OCI-LY1 (cell line): ENCODE measurements at regions not wholly inside any gene's neighbourhood (a gene's known extent, or its start where the extent isn't known, plus 50 kb on each side); places are given as distances from the start of the nearest gene placed in this dataset.

ENCODE experiments used
- CTCF ChIP-seq: fragments of 200-600 bp; sonication (generic), shearing (Covaris generic); IDR thresholded peaks from 2 replicates; pipeline ENCODE4 v1.5.1; 2017; ENCODE audit warnings: mild to moderate bottlenecking, antibody characterized with exemption, low read length, moderate library complexity, mixed read lengths
- EZH2 ChIP-seq: fragments of 200-600 bp; sonication (generic), shearing (Covaris generic); IDR thresholded peaks from 2 replicates; pipeline ENCODE4 v1.8.0; 2017; ENCODE audit warnings: borderline replicate concordance, mixed run types, mild to moderate bottlenecking, antibody characterized with exemption, low read length, moderate library complexity, mixed read lengths

DNA sequence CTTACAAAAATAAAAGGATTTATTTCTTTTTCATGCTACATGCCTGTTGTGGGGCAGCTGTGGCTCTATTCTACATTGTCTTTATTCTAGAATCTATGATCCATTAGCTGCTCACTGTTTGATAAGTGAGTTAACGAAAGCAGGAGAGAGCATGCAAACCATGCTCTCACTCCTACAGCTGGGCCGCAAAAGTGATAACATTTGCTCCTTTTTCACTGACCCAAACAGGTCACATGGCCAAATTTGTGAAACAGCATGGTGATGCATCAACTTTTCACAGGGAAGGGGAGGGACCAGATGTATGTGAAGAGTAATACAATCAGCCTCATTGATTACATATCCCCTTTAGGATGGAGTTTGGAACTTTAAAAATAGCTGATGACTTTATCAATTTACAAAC, 456.9 kb upstream of the SYT1 start:
- TF ChIP-seq CTCF (no peak), EZH2 (no peak)
